ENCODE measurements at regions not wholly inside any gene's neighbourhood (a gene's known extent, or its start where the extent isn't known, plus 50 kb on each side); places are given as distances from the start of the nearest gene placed in this dataset.

DNA sequence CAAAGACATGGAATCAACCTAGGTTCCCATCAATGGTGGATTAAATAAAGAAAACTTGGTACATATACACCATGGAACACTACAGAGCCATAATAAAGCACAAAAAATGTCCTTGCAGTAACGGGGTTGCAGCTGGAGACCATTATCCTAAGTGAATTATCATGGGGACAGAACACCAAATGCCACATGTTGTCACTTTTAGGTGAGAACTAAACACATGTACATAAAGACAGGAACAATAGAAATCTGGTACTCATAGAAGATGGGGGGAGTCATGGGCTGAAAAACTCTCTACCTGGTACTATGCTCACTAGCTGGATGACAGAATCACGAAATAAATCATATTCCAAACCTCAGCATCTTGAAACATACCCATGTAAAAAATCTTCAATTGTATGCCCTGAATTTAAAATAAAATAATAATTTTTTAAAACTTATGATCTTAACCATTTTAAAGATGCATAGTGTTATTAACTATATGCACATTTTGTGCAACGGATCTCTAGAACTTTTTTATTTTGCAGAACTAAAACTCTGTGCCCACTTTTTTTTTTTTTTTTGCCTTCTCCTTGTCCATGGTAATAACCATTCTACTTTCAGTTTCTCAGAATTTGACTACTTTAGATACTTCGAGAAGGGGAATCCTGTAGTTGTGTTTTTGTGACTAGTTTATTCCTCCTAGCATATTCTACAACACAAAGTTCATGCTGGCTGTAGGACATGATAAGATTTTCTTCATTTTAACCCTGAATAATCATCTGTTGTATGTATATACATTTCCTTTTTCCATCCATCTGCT is 1081.6 kb upstream of the ACO1 start:
- TF ChIP-seq CTCF (IDR thresholded peaks at IDR 0.05) (no peak), POLR2AphosphoS5 (IDR thresholded peaks at IDR 0.05) (no peak), EP300 (IDR thresholded peaks at IDR 0.05) (no peak), POLR2A (IDR thresholded peaks at IDR 0.05; ENCODE audit: low read depth) (no peak)

Measured in esophagus muscularis mucosa (tissue), 4 donors.